ENCODE measurements at regions not wholly inside any gene's neighbourhood (a gene's known extent, or its start where the extent isn't known, plus 50 kb on each side); places are given as distances from the start of the nearest gene placed in this dataset.

DNA sequence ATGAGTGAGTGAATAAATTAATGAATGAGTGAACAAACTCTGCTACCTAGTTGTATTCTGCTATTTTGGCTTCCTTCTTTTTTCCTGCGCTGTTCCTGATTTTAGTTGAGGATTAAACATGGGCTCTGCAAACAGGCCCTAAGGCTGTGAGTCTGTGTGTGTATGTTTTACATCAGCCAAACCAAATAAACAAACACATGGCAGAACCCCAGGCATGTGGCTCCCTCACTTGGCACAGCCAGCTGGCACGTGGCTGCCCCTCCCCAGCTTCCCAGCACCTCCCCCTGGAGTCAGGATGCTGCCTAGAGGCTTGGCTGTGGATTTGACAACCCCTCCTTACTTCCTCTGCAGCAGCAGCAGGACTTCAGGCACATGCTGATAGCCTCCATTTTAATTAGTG, 593.2 kb downstream of the INSC start:
- no peak for DNase-seq
- Histone ChIP-seq H3K4me1 (no peaks in the 10 kb centered on the region), H3K27me3 (replicated peaks in 1 of 7) (no peaks in the 10 kb centered on the region), H3K4me3 (no peak overlapping the region), H3K27ac (no peak overlapping the region), H3K9me3 (no peaks in the 10 kb centered on the region), H3K36me3 (no peaks in the 10 kb centered on the region)
- WGBS, 5 donors, result 50 to 53% (median 51%) methylated on average over 2 of the region's 2 CpGs
- peak in 1 of 3 donors; percentile 22 for TF ChIP-seq POLR2AphosphoS5 (IDR thresholded peaks at IDR 0.05)
- TF ChIP-seq, protein P1, sequence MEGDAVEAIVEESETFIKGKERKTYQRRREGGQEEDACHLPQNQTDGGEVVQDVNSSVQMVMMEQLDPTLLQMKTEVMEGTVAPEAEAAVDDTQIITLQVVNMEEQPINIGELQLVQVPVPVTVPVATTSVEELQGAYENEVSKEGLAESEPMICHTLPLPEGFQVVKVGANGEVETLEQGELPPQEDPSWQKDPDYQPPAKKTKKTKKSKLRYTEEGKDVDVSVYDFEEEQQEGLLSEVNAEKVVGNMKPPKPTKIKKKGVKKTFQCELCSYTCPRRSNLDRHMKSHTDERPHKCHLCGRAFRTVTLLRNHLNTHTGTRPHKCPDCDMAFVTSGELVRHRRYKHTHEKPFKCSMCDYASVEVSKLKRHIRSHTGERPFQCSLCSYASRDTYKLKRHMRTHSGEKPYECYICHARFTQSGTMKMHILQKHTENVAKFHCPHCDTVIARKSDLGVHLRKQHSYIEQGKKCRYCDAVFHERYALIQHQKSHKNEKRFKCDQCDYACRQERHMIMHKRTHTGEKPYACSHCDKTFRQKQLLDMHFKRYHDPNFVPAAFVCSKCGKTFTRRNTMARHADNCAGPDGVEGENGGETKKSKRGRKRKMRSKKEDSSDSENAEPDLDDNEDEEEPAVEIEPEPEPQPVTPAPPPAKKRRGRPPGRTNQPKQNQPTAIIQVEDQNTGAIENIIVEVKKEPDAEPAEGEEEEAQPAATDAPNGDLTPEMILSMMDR (IDR thresholded peaks at IDR 0.05 in 8 of 11, conservative IDR thresholded peaks at IDR 0.05 in 3 of 11), result no peak
- intact Hi-C loops (cut with DNase I; ENCODE audit: low total_unique reads), result no loop called here

DNA sequence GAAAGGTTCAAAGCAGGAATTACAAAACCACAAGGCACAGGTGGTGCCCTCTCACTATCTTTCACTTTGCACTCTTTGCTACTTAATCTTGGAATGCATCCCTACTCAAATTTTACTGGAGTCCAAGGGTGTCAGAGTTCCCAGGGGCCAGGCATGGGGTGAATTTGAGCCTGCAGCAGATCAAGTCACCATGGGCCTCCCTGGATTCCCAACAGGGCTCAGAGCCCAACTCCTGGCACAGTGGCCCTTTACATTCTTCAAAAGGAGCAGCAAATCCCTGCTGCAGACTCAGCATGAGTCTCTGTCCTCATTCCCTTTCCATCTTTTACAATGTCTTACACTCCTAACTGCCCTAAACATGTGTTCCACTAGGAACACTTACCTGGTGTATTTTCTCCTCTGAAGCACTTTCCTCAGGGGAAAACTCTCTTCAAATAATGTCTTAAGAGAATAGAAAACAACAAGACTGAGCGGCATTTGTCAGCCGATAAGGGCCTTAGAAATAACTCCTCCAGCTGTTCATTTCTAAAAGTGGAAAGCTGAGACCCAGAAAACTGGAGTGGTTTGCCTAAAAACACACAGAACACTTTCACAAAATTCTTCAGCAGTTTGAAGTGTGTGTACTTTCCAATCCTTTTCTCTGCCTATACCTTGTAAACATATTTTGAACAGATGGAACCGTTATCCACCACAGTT, 596.0 kb downstream of the INSC start:
- 62 to 85% (median 71%) methylated on average over 3 of the region's 3 CpGs for WGBS, 5 donors
- intact Hi-C loops (cut with DNase I; ENCODE audit: low total_unique reads), result no loop called here
- no peaks in the 10 kb centered on the region for H3K4me1 ChIP-seq
- no peaks in the 10 kb centered on the region for H3K27me3 ChIP-seq (replicated peaks in 1 of 7)
- H3K36me3 ChIP-seq, result no peaks in the 10 kb centered on the region
- H3K9me3 ChIP-seq, result no peaks in the 10 kb centered on the region
- no peak overlapping the region for H3K4me3 ChIP-seq
- TF ChIP-seq POLR2AphosphoS5 (IDR thresholded peaks at IDR 0.05) (no peak), POLR2A (IDR thresholded peaks at IDR 0.05) (no peak)
- TF ChIP-seq, protein P1 (IDR thresholded peaks at IDR 0.05 in 8 of 11, conservative IDR thresholded peaks at IDR 0.05 in 3 of 11), result no peak
- no peak overlapping the region for H3K27ac ChIP-seq
- DNase-seq, result no peak

DNA sequence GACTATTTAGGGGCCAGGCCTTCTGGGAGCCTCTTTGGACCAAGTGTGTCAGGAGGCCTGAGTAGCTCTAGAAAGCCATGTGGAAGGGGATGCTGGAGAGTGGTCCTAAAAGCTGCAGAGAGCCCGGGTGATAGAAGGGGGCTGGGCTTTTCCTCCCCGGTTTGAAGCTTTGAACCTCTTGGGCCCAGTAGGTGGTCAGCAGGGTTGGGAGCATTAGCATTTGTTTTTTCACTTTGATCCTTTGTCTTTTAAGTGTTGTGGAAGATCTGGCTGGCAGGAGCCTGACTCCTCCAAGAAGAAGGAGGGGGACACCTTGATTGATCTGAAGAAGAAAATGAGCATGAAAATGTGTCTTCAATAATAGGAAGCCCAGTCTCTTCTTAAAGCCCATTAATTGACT, 596.6 kb downstream of the INSC start:
- Histone ChIP-seq H3K36me3 (no peaks in the 10 kb centered on the region), H3K9me3 (no peaks in the 10 kb centered on the region), H3K4me1 (no peaks in the 10 kb centered on the region), H3K4me3 (no peak overlapping the region), H3K27me3 (replicated peaks in 1 of 7) (no peaks in the 10 kb centered on the region), H3K27ac (no peak overlapping the region)
- no peak for DNase-seq
- TF ChIP-seq POLR2A (IDR thresholded peaks at IDR 0.05) (no peak), POLR2AphosphoS5 (IDR thresholded peaks at IDR 0.05) (no peak)
- TF ChIP-seq, protein P1 (IDR thresholded peaks at IDR 0.05 in 8 of 11, conservative IDR thresholded peaks at IDR 0.05 in 3 of 11), result no peak
- intact Hi-C loops (cut with DNase I; ENCODE audit: low total_unique reads), result no loop called here
- 39 to 64% (median 63%) methylated on average over 2 of the region's 2 CpGs for WGBS, 5 donors

DNA sequence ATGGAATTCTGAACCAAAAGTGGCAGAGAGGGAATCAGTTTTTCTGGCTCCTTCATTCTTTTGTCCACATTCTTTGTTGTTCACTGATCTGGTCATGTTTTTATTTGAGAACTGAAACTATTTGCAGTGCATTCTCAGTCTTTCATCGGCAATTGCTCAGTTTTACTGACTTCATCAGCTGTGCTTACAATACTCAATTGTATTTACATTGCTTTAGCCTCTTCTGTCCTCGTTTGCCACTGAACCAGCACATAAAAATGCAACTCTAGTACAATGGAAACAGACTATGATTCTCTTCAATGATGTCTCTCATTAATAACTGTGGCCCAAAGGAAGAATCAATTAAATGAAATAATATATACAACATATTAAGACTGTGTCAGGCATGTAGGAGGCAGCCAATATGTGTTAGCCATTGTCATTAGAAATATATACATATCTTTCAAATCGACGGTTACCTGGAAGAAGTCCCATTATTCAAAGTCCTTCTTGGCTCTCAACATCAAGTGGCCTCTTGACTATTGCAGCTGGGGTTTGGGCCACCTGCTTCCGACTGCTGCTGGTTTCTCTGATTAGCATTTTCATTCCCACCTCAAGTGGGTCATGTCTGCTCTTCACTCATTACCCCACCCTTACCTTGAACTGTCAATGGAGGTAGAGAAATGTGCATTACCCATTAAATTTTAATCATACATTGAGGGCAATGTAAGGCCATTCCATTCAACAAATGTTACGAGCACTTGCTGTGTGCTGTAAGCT, 600.1 kb downstream of the INSC start:
- Histone ChIP-seq H3K4me1 (no peaks in the 10 kb centered on the region), H3K36me3 (no peaks in the 10 kb centered on the region), H3K27me3 (replicated peaks in 1 of 7) (no peaks in the 10 kb centered on the region), H3K9me3 (no peaks in the 10 kb centered on the region), H3K4me3 (no peak overlapping the region), H3K27ac (no peak overlapping the region)
- 76 to 82% (median 79%) methylated on average over 6 of the region's 6 CpGs for WGBS, 5 donors
- no peak for DNase-seq
- intact Hi-C loops (cut with DNase I; ENCODE audit: low total_unique reads), result no loop called here
- TF ChIP-seq POLR2A (IDR thresholded peaks at IDR 0.05) (no peak), POLR2AphosphoS5 (IDR thresholded peaks at IDR 0.05) (no peak)
- TF ChIP-seq, protein P1 (IDR thresholded peaks at IDR 0.05 in 8 of 11, conservative IDR thresholded peaks at IDR 0.05 in 3 of 11), result no peak
